GM21723 (cell line): ENCODE measurements at regions not wholly inside any gene's neighbourhood (a gene's known extent, or its start where the extent isn't known, plus 50 kb on each side); places are given as distances from the start of the nearest gene placed in this dataset.

Source experiments
- ATAC-seq: cut with Tn5 transposase; IDR thresholded peaks from one replicate; pipeline ENCODE4 v1.9.1; 2021; ENCODE audit warnings: mild to moderate bottlenecking, moderate library complexity; ENCODE audit not compliant: unreplicated experiment

- ATAC-seq = no peak
These were observed 500.6 kb upstream of the IGFBP3 start for GRCh38 chr7:46421441-46422230.

DNA sequence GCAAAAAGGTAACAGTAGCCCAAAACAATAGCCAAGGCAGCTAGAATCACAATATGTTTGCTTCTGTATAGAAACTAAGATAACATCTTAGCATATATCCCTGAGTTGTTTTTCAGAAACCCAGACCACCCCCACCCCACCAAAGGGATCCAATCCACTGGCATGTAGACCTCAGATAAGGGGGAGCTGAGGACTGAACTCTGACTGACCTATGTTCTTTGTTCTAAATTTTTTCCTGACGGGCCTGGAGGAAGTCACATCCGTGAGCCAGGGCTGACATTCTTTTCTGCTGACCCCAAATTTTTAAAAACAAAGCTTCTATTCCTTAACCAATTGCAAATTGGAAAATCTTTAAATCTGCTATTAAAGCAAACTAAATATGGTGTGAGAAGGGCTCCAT, 493.9 kb upstream of the IGFBP3 start:
- no peak for ATAC-seq

DNA sequence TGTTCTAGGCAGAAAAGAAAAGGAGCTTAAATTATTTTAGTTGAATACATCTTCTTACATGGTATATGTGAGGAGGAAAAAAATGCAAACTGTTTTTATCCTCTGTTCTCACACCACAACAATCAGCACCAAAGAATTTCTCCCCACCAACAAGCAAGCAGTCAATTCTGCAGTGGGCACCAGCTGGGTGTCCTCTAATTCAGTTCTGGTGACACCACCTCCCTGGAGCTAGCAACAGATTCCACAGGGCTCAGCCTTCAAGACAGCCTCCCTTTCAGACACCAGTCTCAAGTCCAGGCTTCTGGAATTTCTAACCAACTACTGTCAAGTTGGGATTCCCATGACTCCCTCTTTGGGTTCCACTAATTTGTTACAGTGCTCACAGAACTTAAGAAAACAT, 490.2 kb upstream of the IGFBP3 start:
- no peak for ATAC-seq

- no peak for ATAC-seq
These were observed 486.1 kb upstream of the IGFBP3 start for GRCh38 chr7:46407125-46407524.

GRCh38 chr7:46397591-46397990, 476.5 kb upstream of the IGFBP3 start:
- no peak for ATAC-seq

GRCh38 chr7:46396481-46396880, 475.4 kb upstream of the IGFBP3 start:
- ATAC-seq = no peak

GRCh38 chr7:46393142-46393541, 472.1 kb upstream of the IGFBP3 start:
- ATAC-seq = no peak

DNA sequence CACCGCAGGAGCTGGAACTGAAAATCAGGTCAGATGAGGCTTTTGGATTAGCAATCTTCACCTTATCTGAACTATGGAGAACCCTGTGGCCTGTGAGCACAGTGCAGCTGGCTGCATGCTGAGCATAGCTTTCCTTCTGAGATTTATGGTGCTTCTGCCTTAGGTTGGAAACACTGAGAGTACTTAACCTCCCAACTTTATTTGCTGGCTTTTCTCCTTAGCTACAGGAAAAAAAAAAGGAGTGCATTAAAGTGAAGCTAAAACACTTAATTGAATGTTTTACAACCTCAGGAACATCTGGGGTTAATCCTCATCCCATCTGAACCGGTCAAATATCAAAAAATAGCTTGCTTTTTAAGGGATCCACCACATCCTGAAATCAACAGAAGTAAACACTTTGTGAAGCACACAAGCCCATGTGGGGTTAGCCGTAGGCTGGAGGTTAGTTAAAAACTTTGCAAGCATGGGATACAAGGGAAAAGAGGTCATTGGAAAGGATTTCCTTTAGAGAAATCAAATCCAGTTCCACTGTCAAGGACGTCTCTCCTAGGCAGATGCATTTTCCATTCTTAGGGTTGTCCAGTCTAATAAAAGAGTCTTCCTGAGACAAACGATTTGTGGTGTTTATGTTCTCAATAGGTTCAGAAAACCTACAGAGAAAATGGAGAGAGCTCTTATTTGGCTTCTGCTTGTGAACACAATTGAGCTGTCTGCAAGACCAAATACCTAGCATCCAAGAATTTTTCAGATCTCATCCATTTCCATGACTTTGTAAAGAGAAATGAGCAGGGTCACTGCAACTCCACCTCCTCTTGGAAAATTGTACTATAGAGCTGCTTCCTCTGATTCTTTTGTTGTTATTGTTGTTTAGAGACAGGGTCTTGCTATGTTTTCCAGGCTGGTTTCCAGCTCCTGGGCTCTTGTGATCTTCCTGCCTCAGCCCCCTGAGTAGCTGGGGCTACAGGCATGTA, 470.4 kb upstream of the IGFBP3 start:
- ATAC-seq = no peak

- no peak for ATAC-seq
These were observed 469.0 kb upstream of the IGFBP3 start for GRCh38 chr7:46390042-46390441.

GRCh38 chr7:46389146-46389545, 468.1 kb upstream of the IGFBP3 start:
- no peak for ATAC-seq

- ATAC-seq = no peak
These were observed 466.6 kb upstream of the IGFBP3 start for GRCh38 chr7:46387646-46388045.

GRCh38 chr7:46386428-46387399, 465.6 kb upstream of the IGFBP3 start:
- ATAC-seq = no peak

DNA sequence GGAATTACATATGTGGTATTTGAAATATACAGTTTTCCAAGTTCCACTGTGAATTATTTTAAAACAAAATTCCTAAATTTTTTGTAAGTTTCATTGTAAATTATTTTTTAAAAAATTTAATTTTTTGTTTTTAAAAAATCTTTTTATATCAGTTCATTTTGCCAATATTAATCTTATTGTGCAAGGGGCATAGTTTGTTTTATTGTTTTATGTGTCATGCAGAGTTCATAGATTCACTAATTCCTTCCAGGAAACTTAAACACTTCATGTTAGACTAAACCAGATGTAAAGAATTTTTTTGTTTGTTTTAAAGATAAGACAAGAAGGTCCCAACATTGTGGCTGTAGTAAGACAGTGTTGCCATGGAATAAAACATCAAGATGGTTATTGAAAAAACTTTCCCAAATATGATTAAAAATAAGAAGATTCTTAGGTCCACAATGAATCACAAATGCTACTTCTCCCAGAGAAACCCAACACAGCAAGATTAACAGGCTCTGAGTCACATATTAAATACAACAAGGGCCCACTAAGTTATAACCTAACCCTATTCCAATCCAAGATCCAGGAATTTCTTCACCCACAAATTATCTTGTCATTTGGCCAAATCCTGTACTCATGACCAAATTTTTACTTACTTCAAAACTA, 464.7 kb upstream of the IGFBP3 start:
- ATAC-seq = no peak

DNA sequence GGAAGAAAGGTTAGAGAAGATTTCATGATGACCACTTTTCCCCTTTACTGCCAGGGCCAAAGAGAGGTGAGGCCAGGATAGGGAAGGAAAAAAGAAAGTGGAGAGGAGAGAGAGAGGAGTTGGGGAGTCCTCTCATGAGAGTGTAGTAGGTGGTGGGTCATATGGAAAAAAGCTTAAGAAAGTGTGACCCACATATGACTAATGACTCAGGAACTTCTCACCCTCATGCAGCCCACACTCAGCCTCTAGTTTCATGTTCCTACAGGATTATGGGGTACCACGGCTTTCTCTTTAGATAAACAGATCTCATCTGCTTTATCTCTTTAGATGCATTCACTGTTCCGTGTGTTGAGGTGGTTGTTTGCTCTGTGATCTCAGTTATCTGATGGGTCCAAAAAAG, 462.5 kb upstream of the IGFBP3 start:
- ATAC-seq = no peak

DNA sequence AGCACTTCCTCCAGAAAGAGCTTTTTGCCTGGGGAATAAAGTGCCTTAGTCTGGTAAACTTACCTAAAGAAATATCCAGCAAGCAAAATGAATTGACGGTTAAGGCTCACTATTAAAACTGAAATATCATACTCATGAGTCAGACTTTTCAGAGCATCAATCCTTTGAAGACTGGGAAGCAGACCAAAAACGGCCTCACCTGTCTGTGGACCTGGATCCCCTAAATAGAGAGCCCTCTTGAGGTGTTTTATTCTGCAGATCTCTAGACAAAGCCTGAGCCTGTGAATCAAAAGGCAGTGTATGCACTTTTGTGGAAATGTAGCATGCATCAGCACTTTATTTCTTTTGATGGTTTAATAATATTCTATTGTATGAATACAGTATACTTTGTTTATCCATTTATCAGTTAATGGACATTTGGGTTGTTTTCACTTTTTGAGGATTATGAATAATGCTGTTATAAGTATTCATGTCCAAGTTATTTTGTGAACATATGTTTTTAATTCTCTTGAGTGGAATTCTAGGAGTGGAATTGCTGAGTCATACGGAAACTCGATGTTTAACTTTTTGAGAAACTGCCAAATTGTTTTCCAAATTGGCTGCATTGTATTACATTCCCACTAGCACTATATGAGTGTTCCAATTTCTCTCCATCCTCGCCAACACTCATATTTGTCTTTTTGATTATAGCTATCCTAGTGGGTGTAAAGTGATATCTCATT, 449.0 kb upstream of the IGFBP3 start:
- no peak for ATAC-seq

GRCh38 chr7:46368871-46369270, 447.8 kb upstream of the IGFBP3 start:
- ATAC-seq = no peak

DNA sequence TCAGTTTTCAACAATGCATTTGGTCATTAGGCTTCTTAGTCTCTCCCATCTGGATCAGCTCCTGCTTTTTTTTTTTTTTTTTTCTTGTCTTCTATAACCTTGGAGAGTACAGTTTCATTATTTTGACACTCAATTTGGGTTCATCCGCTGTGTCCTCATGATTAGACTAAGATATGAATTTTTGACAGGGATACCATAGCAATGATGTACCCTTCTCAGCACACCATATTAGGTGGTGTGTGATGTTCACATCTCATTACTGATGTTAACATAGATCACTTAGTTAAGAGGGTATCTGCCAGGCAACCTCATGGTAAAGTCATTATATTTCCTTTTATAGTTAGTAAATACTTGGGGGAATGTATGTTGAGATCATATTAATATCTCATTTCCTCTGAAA, 445.5 kb upstream of the IGFBP3 start:
- no peak for ATAC-seq

DNA sequence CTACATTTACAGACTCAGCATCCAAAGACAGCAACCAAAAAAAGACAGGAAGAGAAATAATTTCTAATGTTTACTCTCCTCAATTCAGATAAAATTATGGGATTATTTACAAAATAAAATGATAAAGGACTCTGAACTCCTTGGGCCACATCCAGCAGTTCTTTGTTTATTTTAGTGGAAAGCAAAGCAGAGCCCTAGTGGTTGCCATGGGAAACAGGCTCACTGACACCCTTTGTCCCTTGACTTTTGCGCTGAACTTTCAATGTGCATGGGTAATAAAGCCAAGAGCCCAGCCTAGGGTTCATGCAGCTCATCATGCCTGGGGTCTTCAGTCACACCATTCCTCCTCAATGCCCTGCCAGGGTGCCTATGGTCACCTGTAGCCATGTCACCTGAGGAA, 442.6 kb upstream of the IGFBP3 start:
- ATAC-seq = no peak

DNA sequence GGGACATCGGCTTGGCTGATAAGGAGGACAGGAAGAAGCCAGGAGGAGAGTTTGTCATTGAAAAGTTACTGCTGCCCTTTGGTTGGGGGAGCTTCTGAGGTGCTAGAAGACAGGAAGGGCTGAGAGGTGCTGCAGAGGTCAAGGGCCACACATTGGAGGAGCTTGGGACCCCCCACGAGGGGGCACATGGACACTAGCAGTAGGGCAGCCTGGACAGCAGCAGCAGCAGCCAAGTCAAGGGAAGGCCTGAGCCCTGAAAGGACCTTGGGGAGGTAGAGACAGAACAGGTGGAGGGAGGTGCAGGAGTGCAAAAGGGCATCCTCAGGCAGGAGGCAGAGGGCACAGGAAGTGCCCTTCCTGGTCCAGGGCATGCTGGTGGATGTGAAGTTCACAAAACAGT, 439.7 kb upstream of the IGFBP3 start:
- no peak for ATAC-seq

GRCh38 chr7:46360296-46360695, 439.2 kb upstream of the IGFBP3 start:
- ATAC-seq = no peak
